K562 (cell line): ENCODE measurements at regions not wholly inside any gene's neighbourhood (a gene's known extent, or its start where the extent isn't known, plus 50 kb on each side); places are given as distances from the start of the nearest gene placed in this dataset.

ENCODE experiments used
- ATAC-seq: fragments of 200-7000 bp; cut with Tn5 transposase; 3 replicates; pipeline ENCODE4 v1.9.1; 2020; ENCODE audit warnings: moderate library complexity
- BruUV-seq: library from RNA; stranded (reverse); fragments of 400-500 nt; replicated peaks from 2 replicates; lab custom pipeline; 2021; lab: Mats Ljungman, UMichigan
- CTCF ChIA-PET: fragments of 300-600 bp; formaldehyde crosslinking; extraction: SDS; loops from one replicate; lab custom pipeline; 2021; ENCODE audit warnings: low intra/inter-chr PET ratio; lab: Yijun Ruan, JAX
- POLR2A ChIA-PET: fragments of 300-600, 350-650 bp; sonication (Branson Sonifier 250); formaldehyde crosslinking; extraction: SDS; loops from one replicate; lab custom pipeline; 2021; ENCODE audit warnings: antibody characterized with exemption, inconsistent platforms; lab: Yijun Ruan, JAX
- DNase-seq, 4 experiments: peaks; one replicate each; pipeline versions ENCODE4 v3.0.0 to v3.0.0-alpha.2; 2011 to 2018; ENCODE audit warnings: low spot score in 3 of 4, mixed read lengths in 3 of 4; ENCODE audit errors: extremely low read depth in 1 of 4
- FAIRE-seq: peaks from 2 replicates; lab custom pipeline; 2011; peaks lifted over from hg19 to GRCh38; lab: Jason Lieb, UNC
- H2AFZ ChIP-seq: 2 replicates; pipeline ENCODE4 v1.6.0; 2011; ENCODE audit warnings: low read depth, low read length, control low read depth, inconsistent platforms
- H3K27ac ChIP-seq: fragments of 200-600 bp; 3 replicates; pipeline ENCODE4 v1.8.0; 2011; ENCODE audit warnings: low read depth, mild to moderate bottlenecking, control low read depth, inconsistent platforms, low read length, moderate library complexity, mixed read lengths; ENCODE audit errors: extremely low read depth
- H3K27me3 ChIP-seq, 2 experiments: fragments of 300-600 bp in 1 of 2; 2 replicates in 1 of 2; 3 replicates in 1 of 2; pipeline versions ENCODE4 v1.6.0 to v1.8.0; 2011; ENCODE audit warnings: inconsistent platforms in 2 of 2, low read length in 2 of 2, mild to moderate bottlenecking in 1 of 2, mixed read lengths in 1 of 2, moderate library complexity in 1 of 2; ENCODE audit not compliant: control insufficient read depth in 2 of 2, insufficient read depth in 2 of 2
- H3K36me3 ChIP-seq: fragments of 300-600 bp; 3 replicates; pipeline ENCODE4 v1.8.0; 2011; ENCODE audit warnings: mild to moderate bottlenecking, low read length, inconsistent platforms; ENCODE audit not compliant: control insufficient read depth, insufficient read depth
- H3K4me1 ChIP-seq, 2 experiments: fragments of 200-600 bp in 1 of 2; replicated peaks in 1 of 2; 2 replicates in 1 of 2; 3 replicates in 1 of 2; pipeline versions ENCODE4 v1.5.1 to v1.8.0; 2011; ENCODE audit warnings: inconsistent platforms in 2 of 2, low read length in 2 of 2, mild to moderate bottlenecking in 1 of 2, mixed read lengths in 1 of 2, moderate library complexity in 1 of 2; ENCODE audit not compliant: control insufficient read depth in 2 of 2, insufficient read depth in 2 of 2
- H3K4me2 ChIP-seq: 2 replicates; pipeline ENCODE4 v1.6.1; 2011; ENCODE audit warnings: low read length, control low read depth, inconsistent platforms, mixed read lengths; ENCODE audit not compliant: insufficient read depth
- H3K4me3 ChIP-seq: fragments of 200-600 bp; sonication (generic), shearing (Covaris generic); 2 replicates; pipeline ENCODE4 v1.5.1; 2016; ENCODE audit warnings: control low read depth, inconsistent platforms
- H3K79me2 ChIP-seq: fragments of 200-600 bp; 3 replicates; pipeline ENCODE4 v1.8.0; 2011; ENCODE audit warnings: low read length, inconsistent platforms; ENCODE audit not compliant: control insufficient read depth, insufficient read depth
- H3K9ac ChIP-seq, 2 experiments: 2 replicates each; pipeline versions ENCODE4 v1.6.0 to v1.6.1; 2011; ENCODE audit warnings: low read depth in 2 of 2, low read length in 2 of 2, control low read depth in 1 of 2, inconsistent platforms in 1 of 2, mild to moderate bottlenecking in 1 of 2, mixed read lengths in 1 of 2; ENCODE audit not compliant: insufficient read depth in 1 of 2
- H3K9me1 ChIP-seq: one replicate; pipeline ENCODE4 v1.6.0; 2011; ENCODE audit warnings: inconsistent platforms, mild to moderate bottlenecking, low read length, moderate library complexity; ENCODE audit not compliant: control insufficient read depth, insufficient read depth
- H3K9me3 ChIP-seq: replicated peaks from 2 replicates; pipeline ENCODE4 v1.5.1; 2011; ENCODE audit warnings: low read depth, low read length, inconsistent platforms; ENCODE audit not compliant: control insufficient read depth, insufficient read depth
- H4K20me1 ChIP-seq: replicated peaks from 2 replicates; pipeline ENCODE4 v1.6.1; 2011; ENCODE audit warnings: low read length, inconsistent platforms, mixed read lengths; ENCODE audit not compliant: control insufficient read depth, insufficient read depth
- BRF1 ChIP-seq: IDR thresholded peaks from 3 replicates; pipeline ENCODE4 v1.6.1; 2011; ENCODE audit warnings: borderline replicate concordance, mild to moderate bottlenecking; ENCODE audit not compliant: insufficient read length; ENCODE audit errors: extremely low read depth
- ELK1 ChIP-seq: sonication (generic); formaldehyde crosslinking; IDR thresholded peaks from 2 replicates; pipeline ENCODE4 v1.8.1; 2022; ENCODE audit warnings: missing genetic modification reagents
- FOXK2 ChIP-seq, 2 experiments: fragments of 450-650 bp; IDR thresholded peaks in 1 of 2; conservative IDR thresholded peaks in 1 of 2; 2 replicates each; pipeline ENCODE4 v1.6.1; 2016; ENCODE audit warnings: low read depth in 2 of 2, mild to moderate bottlenecking in 1 of 2
- GTF3C2 ChIP-seq: IDR thresholded peaks from 3 replicates; pipeline ENCODE4 v1.6.1; 2011; ENCODE audit warnings: borderline replicate concordance, mild to moderate bottlenecking, moderate library complexity; ENCODE audit not compliant: insufficient read length; ENCODE audit errors: extremely low read depth
- HLTF ChIP-seq: fragments of 450-650 bp; IDR thresholded peaks from 2 replicates; pipeline ENCODE4 v1.6.1; 2016
- HNRNPL ChIP-seq: fragments of 200-400 bp; formaldehyde crosslinking; IDR thresholded peaks from 2 replicates; pipeline ENCODE4 v1.6.1; 2017; ENCODE audit warnings: low read depth, mild to moderate bottlenecking, low read length
- HNRNPUL1 ChIP-seq: fragments of 200-400 bp; formaldehyde crosslinking; IDR thresholded peaks from 2 replicates; pipeline ENCODE4 v1.6.1; 2017; ENCODE audit warnings: low read length
- SP2 ChIP-seq: IDR thresholded peaks from 2 replicates; pipeline ENCODE4 v1.6.1; 2011; ENCODE audit warnings: mild to moderate bottlenecking, low read depth, low read length, moderate library complexity; ENCODE audit not compliant: poor library complexity, severe bottlenecking; ENCODE audit errors: extremely low read depth
- TFAM ChIP-seq: fragments of 250-450 bp; sonication (Bioruptor Pico); conservative IDR thresholded peaks from 2 replicates; pipeline ENCODE4 v1.5.0; 2021; ENCODE audit warnings: mild to moderate bottlenecking, moderate library complexity
- U2AF2 ChIP-seq: fragments of 200-400 bp; formaldehyde crosslinking; optimal IDR thresholded peaks from 2 replicates; pipeline ENCODE3; 2017; ENCODE audit warnings: low read depth, mild to moderate bottlenecking, low read length
- YBX1 ChIP-seq: fragments of 450-650 bp; IDR thresholded peaks from 2 replicates; pipeline ENCODE4 v1.7.1; 2016; ENCODE audit warnings: mild to moderate bottlenecking
- ZBTB17 ChIP-seq: fragments of 450-650 bp; formaldehyde crosslinking; IDR thresholded peaks from 2 replicates; pipeline ENCODE4 v1.4.0; 2020; ENCODE audit warnings: mild to moderate bottlenecking
- ZBTB26 ChIP-seq: fragments of 450-650 bp; formaldehyde crosslinking; IDR thresholded peaks from 2 replicates; pipeline ENCODE4 v1.4.0; 2022; ENCODE audit warnings: missing genetic modification characterization
- ZNF217 ChIP-seq: sonication (generic); formaldehyde crosslinking; IDR thresholded peaks from 2 replicates; pipeline ENCODE4 v1.8.0; 2022; ENCODE audit warnings: mild to moderate bottlenecking, missing genetic modification reagents
- ZNF444 ChIP-seq: fragments of 250-450 bp; sonication (Bioruptor Pico); IDR thresholded peaks from 2 replicates; pipeline ENCODE4 v1.4.0; 2020; ENCODE audit warnings: mild to moderate bottlenecking, moderate library complexity
- WGBS: fragments of 100-300 bp; shearing (Covaris generic); methylation state at CpG from one replicate; pipeline ENCODE4 v1.1.6; 2016; ENCODE audit warnings: low coverage, mixed read lengths; ENCODE audit not compliant: insufficient coverage; ENCODE audit errors: missing lambda C conversion rate; 5-methylcytosine and 5-hydroxymethylcytosine counted together
- in situ Hi-C: fragments of 300-500 bp; cut with MboI; formaldehyde crosslinking; loops from 4 replicates; pipeline ENCODE4 v1.15.0; 2018; ENCODE audit warnings: inconsistent platforms, mixed read lengths
- intact Hi-C: fragments of 100-400 bp; cut with micrococcal nuclease; formaldehyde crosslinking; loops from 2 replicates; pipeline ENCODE4 v1.14.2; 2022

GRCh38 chr5:71937921-71938698 is 169.2 kb upstream of the MAP1B start (continued):
- TF ChIP-seq ZBTB26 (no peak), ZBTB17 (CRISPR knock-in tag) (no peak)
- TF ChIP-seq, all 486 proteins: peak for 0

GRCh38 chr5:71938895-71939294 is 168.4 kb upstream of the MAP1B start:
- BruUV-seq: no TSS peak
- TF ChIP-seq YBX1: no peak
- no peak for TF ChIP-seq FOXK2 (conservative IDR thresholded peaks at IDR 0.05 in 1 of 2, IDR thresholded peaks at IDR 0.05 in 1 of 2; ENCODE audit: low read depth in 2 of 2)
- TF ChIP-seq HNRNPUL1: no peak
- no peak for TF ChIP-seq GTF3C2
- TF ChIP-seq ZNF444 (CRISPR knock-in tag): no peak
- no peak for TF ChIP-seq TFAM (CRISPR knock-in tag)
- no peak for TF ChIP-seq ELK1 (CRISPR knock-in tag)
- no peak for TF ChIP-seq SP2
- TF ChIP-seq HLTF: no peak
- TF ChIP-seq ZNF217: no peak
- no peak for TF ChIP-seq HNRNPL
- TF ChIP-seq BRF1: no peak
- no peak for TF ChIP-seq U2AF2
- Histone ChIP-seq H3K4me1 (no peaks in the 10 kb centered on the region), H3K79me2 (no peaks in the 10 kb centered on the region), H3K36me3 (no peaks in the 10 kb centered on the region), H3K4me2 (no peak overlapping the region), H3K9ac (no peak overlapping the region), H3K27ac (no peak overlapping the region), H2AFZ (no peak overlapping the region), H4K20me1 (no peaks in the 10 kb centered on the region), H3K4me3 (no peak overlapping the region), H3K27me3 (peaks cover 13 to 35% of the 10 kb centered on the region in 2 experiments), H3K9me1 (no peaks in the 10 kb centered on the region), H3K9me3 (no peaks in the 10 kb centered on the region)
- no peak for ATAC-seq
- DNase-seq: no peak
- no peak for FAIRE-seq
- WGBS: 0% methylated on average over 4 of the region's 7 CpGs
- CTCF ChIA-PET: no interaction called here
- intact Hi-C loops (no loop called here), in situ Hi-C loops (no loop called here)
- POLR2A ChIA-PET: no interaction called here
